ENCODE measurements at regions not wholly inside any gene's neighbourhood (a gene's known extent, or its start where the extent isn't known, plus 50 kb on each side); places are given as distances from the start of the nearest gene placed in this dataset.

GRCh38 chr10:44051091-44051490 is 333.8 kb downstream of the CXCL12 start:
- WGBS, 2 donors = 57 to 70% methylated on average over 5 of the region's 5 CpGs
- H3K27me3 ChIP-seq = no peaks in the 10 kb centered on the region
- intact Hi-C loops (cut with DNase I) = no loop called here
- no peaks in the 10 kb centered on the region for H3K36me3 ChIP-seq
- H3K9me3 ChIP-seq = no peaks in the 10 kb centered on the region
- DNase-seq = no peak
- ATAC-seq = no peak
- H3K4me1 ChIP-seq = peaks cover 0 to 35% (median 4%) of the 10 kb centered on the region in 9 donors
- H3K4me3 ChIP-seq = no peak overlapping the region
- no peak overlapping the region for H3K27ac ChIP-seq
- no peak for TF ChIP-seq CTCF (IDR thresholded peaks at IDR 0.05)

DNA sequence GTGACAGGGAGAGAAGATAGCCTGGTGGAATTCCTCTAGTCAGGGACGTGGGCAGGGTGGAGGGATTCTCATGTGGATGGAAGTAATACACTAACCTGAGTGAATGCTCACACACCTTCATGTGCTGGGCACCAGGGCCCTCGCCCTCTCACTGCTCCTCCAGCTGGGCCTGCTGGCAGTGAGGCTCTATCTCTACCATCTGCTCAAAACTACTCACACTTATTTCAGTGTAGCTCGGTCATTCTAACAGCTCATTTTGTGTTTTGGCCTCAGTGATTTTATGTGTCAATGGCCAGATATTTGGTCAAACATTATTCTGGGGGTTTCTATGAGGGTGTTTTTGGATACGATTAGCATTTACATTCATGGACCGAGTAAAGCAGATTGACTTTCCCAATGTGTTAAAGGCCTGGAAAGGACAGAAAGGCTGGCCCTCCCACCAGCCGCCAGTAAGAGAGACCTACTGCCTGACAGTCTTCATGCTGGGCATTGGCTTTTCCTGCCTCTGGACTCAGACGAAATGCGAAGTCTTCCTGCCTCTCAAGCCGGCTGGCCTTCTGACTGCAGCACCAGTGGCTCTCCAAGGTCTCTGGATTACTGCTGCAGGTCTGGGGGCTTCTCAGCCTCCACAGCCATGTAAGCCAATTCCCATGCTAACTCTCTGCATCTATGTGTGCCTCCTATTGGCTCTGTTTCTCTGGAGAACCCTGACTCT is 335.4 kb downstream of the CXCL12 start:
- Histone ChIP-seq H3K36me3 (no peaks in the 10 kb centered on the region), H3K9me3 (no peaks in the 10 kb centered on the region), H3K27ac (no peak overlapping the region), H3K4me1 (peaks cover 0 to 50% (median 14%) of the 10 kb centered on the region in 9 donors), H3K27me3 (no peaks in the 10 kb centered on the region), H3K4me3 (no peak overlapping the region)
- DNase-seq (no peak), ATAC-seq (no peak)
- WGBS, 2 donors = 89 to 91% methylated on average over 9 of the region's 9 CpGs
- intact Hi-C loops (cut with DNase I) = loop anchor here in 3 of 10 donors (5.0 to 10.0 kb wide), 3 partner anchors 355 to 365 kb away; no protein-coding TSS in a partner anchor
- no peak for TF ChIP-seq CTCF (IDR thresholded peaks at IDR 0.05)

DNA sequence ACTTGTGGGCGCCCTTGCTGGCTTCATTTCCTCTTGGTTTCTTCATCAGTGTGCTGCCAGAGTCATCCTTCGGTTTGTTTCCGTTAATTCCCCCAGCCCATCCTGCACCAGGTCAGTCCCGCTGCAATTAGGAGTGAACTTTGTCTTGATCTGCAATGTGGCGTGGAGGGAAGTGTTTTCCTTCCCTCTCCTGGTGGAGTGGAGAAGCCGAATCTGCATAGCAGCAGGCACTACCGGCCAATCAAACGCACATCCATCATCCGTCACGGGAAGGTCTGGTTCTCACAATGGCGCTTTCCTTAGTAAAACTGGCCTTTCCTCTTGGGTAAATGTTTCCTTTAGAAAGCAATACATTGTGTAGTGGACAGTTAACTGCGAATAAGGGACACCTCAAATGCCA is 337.5 kb downstream of the CXCL12 start:
- H3K27ac ChIP-seq = peak overlapping the region in 5 of 10 donors; percentile 10 to 77 (median 37)
- ATAC-seq = peak in 1 of 8 donors; percentile 19
- intact Hi-C loops (cut with DNase I) = loop anchor here in 4 of 10 donors (2.0 to 10.0 kb wide), 4 partner anchors 353 to 363 kb away; no protein-coding TSS in a partner anchor

DNA sequence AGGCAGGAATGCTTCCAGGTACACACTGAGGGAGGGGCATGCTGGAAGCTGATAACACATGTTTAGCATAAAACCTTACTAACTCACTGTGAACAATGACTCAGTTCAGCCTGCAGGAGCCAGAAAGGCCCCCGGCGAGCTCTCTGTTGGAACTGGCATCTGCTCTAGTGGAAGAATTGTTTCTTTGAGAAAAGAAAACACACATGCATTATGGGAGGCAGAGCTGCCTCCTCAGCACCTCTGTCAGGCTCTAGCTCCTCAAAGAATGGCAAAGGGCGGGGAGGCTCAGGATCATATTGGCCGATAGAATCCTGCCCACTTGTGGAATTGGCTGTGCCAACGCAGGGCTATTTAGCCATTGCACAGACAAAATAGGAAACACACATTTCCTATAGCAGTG is 338.3 kb downstream of the CXCL12 start:
- H3K9me3 ChIP-seq = peaks cover 0 to under 1% (median 0%) of the 10 kb centered on the region in 11 donors
- peak in 3 of 9 donors; percentile 7 to 38 (median 12) for TF ChIP-seq CTCF (IDR thresholded peaks at IDR 0.05)
- H3K27ac ChIP-seq = peak overlapping the region in 3 of 10 donors; percentile 37 to 77 (median 72)
- ATAC-seq (peak in 1 of 8 donors; percentile 10), DNase-seq (no peak)
- H3K27me3 ChIP-seq = no peaks in the 10 kb centered on the region
- no peak overlapping the region for H3K4me3 ChIP-seq
- 78 to 83% methylated on average over 5 of the region's 5 CpGs for WGBS, 2 donors
- no peaks in the 10 kb centered on the region for H3K36me3 ChIP-seq
- intact Hi-C loops (cut with DNase I) = loop anchor here in 4 of 10 donors (2.0 to 10.0 kb wide), 4 partner anchors 352 to 362 kb away; no protein-coding TSS in a partner anchor
- peaks cover 0 to 61% (median 18%) of the 10 kb centered on the region in 9 donors for H3K4me1 ChIP-seq

More for the DNA sequence above, 337.5 kb downstream of the CXCL12 start:
- Histone ChIP-seq H3K4me1 (peaks cover 0 to 63% (median 18%) of the 10 kb centered on the region in 9 donors), H3K36me3 (no peaks in the 10 kb centered on the region), H3K9me3 (no peaks in the 10 kb centered on the region), H3K4me3 (no peak overlapping the region), H3K27me3 (no peaks in the 10 kb centered on the region)
- WGBS, 2 donors = 63 to 78% methylated on average over 12 of the region's 12 CpGs
- TF ChIP-seq CTCF (IDR thresholded peaks at IDR 0.05) = peak in 1 of 9 donors; percentile 21
- no peak for DNase-seq

All from heart right ventricle (tissue), 16 donors.